IMR-90 (cell line): ENCODE measurements at regions not wholly inside any gene's neighbourhood (a gene's known extent, or its start where the extent isn't known, plus 50 kb on each side); places are given as distances from the start of the nearest gene placed in this dataset.

Experiments used
- ATAC-seq: fragments of 200-7000 bp; cut with Tn5 transposase; 2 replicates; pipeline ENCODE4 v1.9.1; 2020; ENCODE audit warnings: low read depth, mild to moderate bottlenecking, moderate library complexity
- BruUV-seq: library from RNA; stranded (reverse); fragments of 400-500 nt; replicated peaks from 2 replicates; lab custom pipeline; 2021; lab: Mats Ljungman, UMichigan
- CTCF ChIA-PET: fragments of 300-600 bp; formaldehyde crosslinking; extraction: SDS; loops from one replicate; lab custom pipeline; 2021; ENCODE audit warnings: antibody characterized with exemption; lab: Yijun Ruan, JAX
- POLR2A ChIA-PET: fragments of 300-600 bp; sonication (Branson Sonifier 250); formaldehyde crosslinking; loops from one replicate; lab custom pipeline; 2022; ENCODE audit warnings: antibody characterized with exemption; ENCODE audit not compliant: unreplicated experiment; lab: Charles Lee
- DNase-seq: peaks from one replicate; pipeline ENCODE4 v3.0.0; 2013
- H2AFZ ChIP-seq: replicated peaks from 2 replicates; pipeline ENCODE3; 2013; ENCODE audit warnings: low read length, mild to moderate bottlenecking; ENCODE audit not compliant: poor library complexity
- H2AK5ac ChIP-seq: 2 replicates; pipeline ENCODE4 v1.6.1; 2013; ENCODE audit warnings: low read depth, low read length, inconsistent platforms
- H2AK9ac ChIP-seq: replicated peaks from 2 replicates; pipeline ENCODE3; 2013; ENCODE audit warnings: mild to moderate bottlenecking, low read depth, low read length, moderate library complexity; ENCODE audit not compliant: poor library complexity
- H2BK120ac ChIP-seq: 2 replicates; pipeline ENCODE4 v1.6.1; 2013; ENCODE audit warnings: low read depth, low read length, inconsistent platforms
- H2BK15ac ChIP-seq: 3 replicates; pipeline ENCODE4 v1.6.1; 2013; ENCODE audit warnings: low read depth, low read length, inconsistent platforms
- H2BK20ac ChIP-seq: 2 replicates; pipeline ENCODE4 v1.6.1; 2013; ENCODE audit warnings: low read depth, mild to moderate bottlenecking, inconsistent platforms, low read length, moderate library complexity
- H2BK5ac ChIP-seq: 2 replicates; pipeline ENCODE4 v1.6.1; 2013; ENCODE audit warnings: mild to moderate bottlenecking, low read depth, low read length, inconsistent platforms; ENCODE audit not compliant: poor library complexity, severe bottlenecking
- H3K14ac ChIP-seq: replicated peaks from 2 replicates; pipeline ENCODE4 v1.6.1; 2013; ENCODE audit warnings: low read depth, low read length, inconsistent platforms
- H3K18ac ChIP-seq: 2 replicates; pipeline ENCODE4 v1.6.1; 2013; ENCODE audit warnings: low read depth, low read length, control low read depth
- H3K23ac ChIP-seq: 2 replicates; pipeline ENCODE4 v1.6.1; 2013; ENCODE audit warnings: low read depth, low read length, inconsistent platforms
- H3K27ac ChIP-seq: 2 replicates; pipeline ENCODE4 v1.5.1; 2013; ENCODE audit warnings: mild to moderate bottlenecking, control low read depth, low read length; ENCODE audit not compliant: insufficient read depth
- H3K27me3 ChIP-seq: 2 replicates; pipeline ENCODE4 v1.6.1; 2013; ENCODE audit warnings: low read length; ENCODE audit not compliant: control insufficient read depth, insufficient read depth
- H3K36me3 ChIP-seq: 2 replicates; pipeline ENCODE4 v1.6.1; 2013; ENCODE audit warnings: low read length, mixed read lengths; ENCODE audit not compliant: control insufficient read depth, insufficient read depth
- H3K4ac ChIP-seq: 2 replicates; pipeline ENCODE4 v1.6.1; 2013; ENCODE audit warnings: low read depth, low read length, inconsistent platforms
- H3K4me1 ChIP-seq: 2 replicates; pipeline ENCODE4 v1.6.1; 2013; ENCODE audit warnings: low read length, mixed read lengths; ENCODE audit not compliant: control insufficient read depth, insufficient read depth
- H3K4me2 ChIP-seq: 2 replicates; pipeline ENCODE4 v1.6.1; 2013; ENCODE audit warnings: low read depth, mild to moderate bottlenecking, control low read depth, low read length, moderate library complexity
- H3K4me3 ChIP-seq: 2 replicates; pipeline ENCODE4 v1.5.1; 2013; ENCODE audit warnings: low read depth, mild to moderate bottlenecking, control low read depth, low read length, moderate library complexity; ENCODE audit not compliant: insufficient read depth
- H3K56ac ChIP-seq: 2 replicates; pipeline ENCODE4 v1.6.1; 2013; ENCODE audit warnings: low read length, inconsistent platforms; ENCODE audit not compliant: insufficient read depth; ENCODE audit errors: extremely low read depth
- H3K79me1 ChIP-seq, 2 experiments: 2 replicates each; pipeline ENCODE4 v1.6.1; 2013; ENCODE audit warnings: low read length in 2 of 2, inconsistent platforms in 1 of 2, low read depth in 1 of 2
- H3K9ac ChIP-seq: 2 replicates; pipeline ENCODE4 v1.6.1; 2013; ENCODE audit warnings: low read depth, low read length, control low read depth
- H3K9me1 ChIP-seq: 2 replicates; pipeline ENCODE4 v1.6.1; 2013; ENCODE audit warnings: low read length, inconsistent platforms; ENCODE audit not compliant: insufficient read depth
- H3K9me3 ChIP-seq: 2 replicates; pipeline ENCODE4 v1.6.1; 2013; ENCODE audit warnings: low read length; ENCODE audit not compliant: control insufficient read depth, insufficient read depth
- H4K20me1 ChIP-seq: 2 replicates; pipeline ENCODE4 v1.6.1; 2013; ENCODE audit warnings: low read length, inconsistent platforms; ENCODE audit not compliant: insufficient read depth
- H4K5ac ChIP-seq: 2 replicates; pipeline ENCODE4 v1.6.1; 2013; ENCODE audit warnings: mild to moderate bottlenecking, low read depth, low read length, control low read depth
- H4K8ac ChIP-seq, 2 experiments: 2 replicates each; pipeline ENCODE4 v1.6.1; 2013; ENCODE audit warnings: low read depth in 2 of 2, low read length in 2 of 2, control low read depth in 1 of 2, inconsistent platforms in 1 of 2
- H4K91ac ChIP-seq: 2 replicates; pipeline ENCODE4 v1.6.1; 2013; ENCODE audit warnings: low read depth, low read length, inconsistent platforms; ENCODE audit not compliant: insufficient read depth
- BHLHE40 ChIP-seq: fragments of 150-350 bp; IDR thresholded peaks from 2 replicates; pipeline ENCODE4 v1.6.1; 2016; ENCODE audit warnings: mild to moderate bottlenecking, low read depth, low read length
- CEBPB ChIP-seq: IDR thresholded peaks from 2 replicates; pipeline ENCODE4 v1.6.1; 2012; ENCODE audit warnings: low read depth, low read length, improper control_type of control experiment
- MAZ ChIP-seq: IDR thresholded peaks from 2 replicates; pipeline ENCODE4 v1.6.1; 2012; ENCODE audit warnings: low read depth, mild to moderate bottlenecking, low read length, improper control_type of control experiment, moderate library complexity, borderline replicate concordance
- SMC3 ChIP-seq: fragments of 150-350 bp; IDR thresholded peaks from 2 replicates; pipeline ENCODE4 v1.6.1; 2016; ENCODE audit warnings: low read depth, mild to moderate bottlenecking, antibody characterized with exemption, low read length, moderate library complexity
- WGBS, 2 experiments: methylation state at CpG; one replicate each; pipeline versions ENCODE4 v1.1.5 to v1.1.7; 2013; ENCODE audit warnings: missing lambda C conversion rate in 2 of 2; ENCODE audit not compliant: insufficient read length in 1 of 2; ENCODE audit errors: extremely low coverage in 2 of 2; 5-methylcytosine and 5-hydroxymethylcytosine counted together
- dilution Hi-C: fragments of 300-500 bp; cut with HindIII; formaldehyde crosslinking; loops from one replicate; pipeline ENCODE4 v1.14.3; 2018; ENCODE audit warnings: low sequenced_read_pairs; ENCODE audit not compliant: unreplicated experiment
- in situ Hi-C: fragments of 300-500 bp; cut with MboI; formaldehyde crosslinking; loops from 3 replicates; pipeline ENCODE4 v1.14.3; 2019; ENCODE audit warnings: low sequenced_read_pairs, inconsistent platforms, mixed read lengths
- intact Hi-C: fragments of 100-400 bp; cut with micrococcal nuclease; formaldehyde crosslinking; loops from 2 replicates; pipeline ENCODE4 v1.10.0; 2022

GRCh38 chr3:103453152-103453551 is 1018.3 kb downstream of the ZPLD1 start:
- POLR2A ChIA-PET, result no interaction called here
- Histone ChIP-seq H4K5ac (no peak overlapping the region), H3K9me1 (no peaks in the 10 kb centered on the region), H2AK9ac (no peak overlapping the region), H3K27ac (no peak overlapping the region), H3K56ac (no peak overlapping the region), H3K27me3 (no peaks in the 10 kb centered on the region), H2AFZ (no peak overlapping the region), H3K18ac (no peak overlapping the region), H3K9me3 (no peaks in the 10 kb centered on the region; the same call in 1 of the 2 replicates), H2BK20ac (no peak overlapping the region), H2BK120ac (no peak overlapping the region), H4K20me1 (no peaks in the 10 kb centered on the region), H4K8ac (no peak overlapping the region), H3K9ac (no peak overlapping the region), H3K23ac (no peak overlapping the region), H3K36me3 (no peaks in the 10 kb centered on the region), H3K4me1 (no peaks in the 10 kb centered on the region), H2BK5ac (no peak overlapping the region), H3K79me1 (no peaks in the 10 kb centered on the region), H3K4ac (no peak overlapping the region), H2AK5ac (no peak overlapping the region), H3K4me3 (no peak overlapping the region), H2BK15ac (no peak overlapping the region), H4K91ac (no peak overlapping the region), H3K14ac (no peak overlapping the region), H3K4me2 (no peak overlapping the region)
- in situ Hi-C loops (no loop called here), dilution Hi-C loops (no loop called here), intact Hi-C loops (no loop called here)
- peak; percentile 60; the same call in 1 of the 2 replicates for TF ChIP-seq CEBPB
- no peak for TF ChIP-seq SMC3
- TF ChIP-seq BHLHE40, result no peak
- no peak for TF ChIP-seq MAZ
- no CpG with 5 or more reads among the region's 1 CpG for WGBS, 2 experiments
- no peak for ATAC-seq
- no peak for DNase-seq
- no TSS peak for BruUV-seq
- CTCF ChIA-PET, result no interaction called here
